GM18508 (cell line): ENCODE measurements at regions not wholly inside any gene's neighbourhood (a gene's known extent, or its start where the extent isn't known, plus 50 kb on each side); places are given as distances from the start of the nearest gene placed in this dataset.
"Not testable (repeated sequence)": the region's sequence is repeated elsewhere in the genome, so short reads cannot be mapped to it uniquely, and the experiment has no call there.

Source experiments
- ATAC-seq: cut with Tn5 transposase; IDR thresholded peaks from one replicate; pipeline ENCODE4 v1.9.1; 2021; ENCODE audit warnings: moderate number of reproducible peaks; ENCODE audit not compliant: insufficient read depth, unreplicated experiment

- ATAC-seq = no peak
These were observed 372.1 kb downstream of the BRD1 start for GRCh38 chr22:49455595-49455994.

- no peak for ATAC-seq
These were observed 372.9 kb downstream of the BRD1 start for GRCh38 chr22:49454726-49455125.

- ATAC-seq = no peak
These were observed 373.9 kb downstream of the BRD1 start for GRCh38 chr22:49453771-49454170.

- ATAC-seq = not testable (repeated sequence)
These were observed 374.7 kb downstream of the BRD1 start for GRCh38 chr22:49453019-49453418.

- ATAC-seq = no peak
These were observed 375.2 kb downstream of the BRD1 start for GRCh38 chr22:49452362-49452946.

GRCh38 chr22:49451070-49451840 lies 376.4 kb downstream of the BRD1 start:
- no peak for ATAC-seq

GRCh38 chr22:49450498-49450897 lies 377.2 kb downstream of the BRD1 start:
- no peak for ATAC-seq

- ATAC-seq = no peak
These were observed 377.7 kb downstream of the BRD1 start for GRCh38 chr22:49449811-49450446.

GRCh38 chr22:49449377-49449776 lies 378.3 kb downstream of the BRD1 start:
- ATAC-seq = no peak

GRCh38 chr22:49448526-49448925 lies 379.1 kb downstream of the BRD1 start:
- no peak for ATAC-seq

GRCh38 chr22:49447837-49448236 lies 379.8 kb downstream of the BRD1 start:
- no peak for ATAC-seq

- no peak for ATAC-seq
These were observed 380.6 kb downstream of the BRD1 start for GRCh38 chr22:49446759-49447710.

GRCh38 chr22:49446145-49446758 lies 381.4 kb downstream of the BRD1 start:
- ATAC-seq = no peak

GRCh38 chr22:49444781-49445180 lies 382.9 kb downstream of the BRD1 start:
- ATAC-seq = no peak

- no peak for ATAC-seq
These were observed 386.7 kb downstream of the BRD1 start for GRCh38 chr22:49440931-49441330.

- no peak for ATAC-seq
These were observed 388.3 kb downstream of the BRD1 start for GRCh38 chr22:49439373-49439772.

- ATAC-seq = no peak
These were observed 389.7 kb downstream of the BRD1 start for GRCh38 chr22:49437956-49438355.

- no peak for ATAC-seq
These were observed 390.3 kb downstream of the BRD1 start for GRCh38 chr22:49437356-49437755.

- no peak for ATAC-seq
These were observed 391.6 kb downstream of the BRD1 start for GRCh38 chr22:49436056-49436455.

GRCh38 chr22:49435596-49435995 lies 392.1 kb downstream of the BRD1 start:
- ATAC-seq = no peak
